GM13976 (cell line): ENCODE measurements at regions not wholly inside any gene's neighbourhood (a gene's known extent, or its start where the extent isn't known, plus 50 kb on each side); places are given as distances from the start of the nearest gene placed in this dataset.

ENCODE experiments used
- DNase-seq: peaks from one replicate; pipeline ENCODE4 v3.0.0; 2012; ENCODE audit warnings: low spot score
- CTCF ChIP-seq: IDR thresholded peaks from 2 replicates; pipeline ENCODE4 v1.5.1; 2012; ENCODE audit warnings: borderline replicate concordance, mild to moderate bottlenecking; ENCODE audit not compliant: insufficient read depth; ENCODE audit errors: extremely low read depth, missing control alignments, control extremely low read depth
- in situ Hi-C: fragments of 300-500 bp; cut with MboI; formaldehyde crosslinking; loops from one replicate; pipeline ENCODE4 v1.12.0; 2022; ENCODE audit warnings: low sequenced_read_pairs, mixed read lengths, inconsistent platforms; ENCODE audit not compliant: unreplicated experiment

GRCh38 chr20:22307409-22307808 is 277.0 kb downstream of the FOXA2 start:
- in situ Hi-C loops = loop anchor here (25.0 kb wide), 1 partner anchor 595 kb away; the partner anchor contains the start of gene PAX1
- DNase-seq = no peak
- no peak for TF ChIP-seq CTCF

DNA sequence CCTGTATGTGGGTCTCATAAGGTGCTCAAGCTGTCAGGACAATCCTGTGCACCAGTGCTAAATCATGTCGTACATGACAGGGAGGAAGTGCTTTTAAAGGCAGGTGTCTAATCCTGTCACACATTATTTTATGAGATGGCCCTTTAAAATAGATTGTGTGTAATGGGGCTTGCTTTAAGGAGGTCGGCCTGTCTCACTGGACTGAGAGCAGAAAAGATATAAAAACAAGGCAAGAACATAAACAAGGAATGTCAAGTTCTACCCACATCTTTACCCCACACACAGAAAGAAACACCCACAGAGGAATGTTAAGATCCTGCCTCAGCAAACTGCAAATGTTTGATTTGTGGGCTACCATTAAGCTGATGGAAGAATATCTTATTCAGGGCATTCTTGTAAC is 279.0 kb downstream of the FOXA2 start:
- in situ Hi-C loops = loop anchor here (25.0 kb wide), 1 partner anchor 593 kb away; the partner anchor contains the start of gene PAX1
- no peak for DNase-seq
- no peak for TF ChIP-seq CTCF

- no peak for DNase-seq
- in situ Hi-C loops = loop anchor here (25.0 kb wide), 1 partner anchor 591 kb away; the partner anchor contains the start of gene PAX1
- TF ChIP-seq CTCF = no peak
Measured at GRCh38 chr20:22303523-22303922, 280.8 kb downstream of the FOXA2 start.

DNA sequence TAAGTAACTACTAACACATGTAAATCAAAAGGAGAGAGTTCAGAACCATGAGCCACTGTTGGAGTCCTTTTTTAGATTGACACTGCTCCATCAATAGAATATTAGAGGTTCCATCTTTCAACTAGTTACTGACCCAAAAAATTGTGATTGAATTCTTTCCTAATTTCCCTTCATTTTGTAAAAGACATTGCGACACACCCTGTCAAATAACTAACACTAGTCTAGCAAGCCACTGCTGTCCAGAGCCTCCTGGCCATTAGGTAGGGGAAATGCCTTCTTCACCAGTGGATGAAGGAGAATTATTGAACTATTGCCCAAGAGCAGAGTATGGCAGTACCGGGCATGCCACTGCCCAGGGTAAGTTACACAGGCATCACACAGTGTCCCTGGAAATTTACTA is 282.3 kb downstream of the FOXA2 start:
- no peak for TF ChIP-seq CTCF
- in situ Hi-C loops = loop anchor here (25.0 kb wide), 1 partner anchor 590 kb away; the partner anchor contains the start of gene PAX1
- DNase-seq = no peak

DNA sequence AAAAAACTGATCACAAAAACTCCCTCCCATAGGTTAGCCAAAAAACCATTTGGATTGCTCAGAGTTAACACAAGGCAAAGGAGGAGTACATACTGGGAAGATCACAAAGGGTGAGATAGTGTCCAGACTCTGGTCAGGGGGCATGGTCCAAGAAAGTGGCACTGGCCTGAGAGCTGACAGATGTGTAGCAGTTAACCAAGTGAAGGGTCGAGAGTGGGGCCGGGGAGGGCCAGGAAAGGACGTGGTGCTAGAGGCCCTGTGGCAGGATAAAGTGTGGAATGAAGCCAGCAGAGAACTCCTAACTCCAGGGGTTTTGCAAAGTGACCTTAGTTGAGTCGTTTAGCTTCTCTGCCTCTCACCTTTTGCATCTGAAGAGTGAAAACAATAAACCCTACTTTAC is 290.5 kb downstream of the FOXA2 start:
- DNase-seq = no peak
- no peak for TF ChIP-seq CTCF
- in situ Hi-C loops = no loop called here

GRCh38 chr20:22289442-22289841 is 294.9 kb downstream of the FOXA2 start:
- TF ChIP-seq CTCF = no peak
- in situ Hi-C loops = no loop called here
- DNase-seq = no peak

GRCh38 chr20:22288957-22289356 is 295.4 kb downstream of the FOXA2 start:
- no peak for DNase-seq
- in situ Hi-C loops = no loop called here
- no peak for TF ChIP-seq CTCF
